GM12878 (cell line): ENCODE measurements at regions not wholly inside any gene's neighbourhood (a gene's known extent, or its start where the extent isn't known, plus 50 kb on each side); places are given as distances from the start of the nearest gene placed in this dataset.

Source experiments
- ELK1 ChIP-seq: IDR thresholded peaks from 2 replicates; pipeline ENCODE4 v1.6.1; 2012; ENCODE audit warnings: low read depth, low read length, improper control_type of control experiment
- IRF3 ChIP-seq: fragments of 450-650 bp; IDR thresholded peaks from 2 replicates; pipeline ENCODE4 v1.6.1; 2014; ENCODE audit warnings: mild to moderate bottlenecking
- POLR2A ChIP-seq: IDR thresholded peaks from 2 replicates; pipeline ENCODE4 v1.6.1; 2011; ENCODE audit warnings: low read depth, mild to moderate bottlenecking, low read length

GRCh38 chr5:18334949-18335348 lies 700.7 kb downstream of the TAF11L14 start:
- TF ChIP-seq ELK1: no peak
- TF ChIP-seq IRF3: no peak
- no peak for TF ChIP-seq POLR2A
